T47D (cell line): ENCODE measurements at regions not wholly inside any gene's neighbourhood (a gene's known extent, or its start where the extent isn't known, plus 50 kb on each side); places are given as distances from the start of the nearest gene placed in this dataset.
"Not testable (repeated sequence)": the region's sequence is repeated elsewhere in the genome, so short reads cannot be mapped to it uniquely, and the experiment has no call there.

Experiments
- DNase-seq, 2 experiments: peaks; one replicate each; pipeline versions ENCODE4 v3.0.0 to v3.0.0-alpha.2; 2011 to 2012; ENCODE audit warnings: low read depth in 1 of 2, low spot score in 1 of 2
- JUND ChIP-seq: IDR thresholded peaks from 2 replicates; pipeline ENCODE4 v1.6.1; 2012; ENCODE audit warnings: low read depth
- in situ Hi-C: cut with HindIII; loops from 2 replicates; pipeline ENCODE4 v1.10.0; 2016; ENCODE audit warnings: low sequenced_read_pairs, low pct_unique_long_range_greater_than_20kb

DNA sequence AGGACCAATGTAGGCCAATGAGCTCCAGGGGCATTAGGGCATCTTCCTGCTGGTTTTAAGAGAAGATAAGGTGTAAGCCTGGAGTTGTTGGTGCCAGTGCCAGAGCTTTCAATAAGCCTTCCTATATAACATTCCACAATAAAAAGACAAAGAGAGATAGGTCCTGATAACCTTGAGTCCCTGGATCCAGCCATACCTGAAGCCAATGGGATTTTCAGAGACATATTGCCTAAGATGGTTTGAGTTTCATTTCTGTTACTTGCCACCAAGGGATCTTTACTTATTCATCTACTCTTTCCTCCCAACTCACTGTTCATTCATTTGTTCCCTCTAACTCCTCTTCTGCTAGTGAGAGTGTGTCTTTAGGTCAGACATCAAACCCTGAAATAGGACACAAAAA is 68.8 kb upstream of the CAPZB start:
- in situ Hi-C loops, result no loop called here

DNA sequence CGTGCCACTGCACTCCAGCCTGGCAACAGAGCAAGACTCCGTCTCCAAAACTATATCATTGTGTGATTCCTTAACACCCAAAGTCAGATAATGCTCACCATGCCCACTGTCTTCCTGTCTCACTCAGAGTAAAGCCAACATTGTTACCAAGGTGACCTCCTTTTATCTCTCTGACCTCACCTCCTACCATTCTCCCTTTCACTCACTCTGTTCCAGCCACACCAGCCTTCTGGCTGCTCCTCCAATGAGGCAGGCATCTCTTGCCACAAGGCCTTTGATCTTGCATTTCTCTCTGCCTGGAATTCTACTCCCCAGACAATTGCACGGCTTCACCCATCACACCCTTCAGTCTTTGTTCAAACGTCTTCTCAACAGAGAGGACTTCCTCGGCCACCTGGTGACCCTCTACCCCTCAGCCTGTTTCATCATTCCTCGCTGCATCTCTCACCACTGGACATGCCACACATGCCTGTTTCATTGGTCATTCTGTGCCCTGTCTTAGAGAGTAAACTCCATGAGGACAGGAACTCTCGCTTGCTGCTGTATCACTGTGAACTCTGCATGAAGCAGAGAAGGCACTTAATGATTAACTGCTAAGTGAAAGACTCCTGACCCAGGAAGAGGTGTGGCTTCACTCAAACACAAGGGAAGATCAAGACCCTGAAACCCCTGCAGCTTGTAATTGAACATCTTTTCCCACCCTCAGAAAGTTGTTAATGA is 67.1 kb upstream of the CAPZB start:
- TF ChIP-seq JUND, result no peak

More for the DNA sequence above, 68.8 kb upstream of the CAPZB start:
- no peak for DNase-seq
- no peak for TF ChIP-seq JUND

DNA sequence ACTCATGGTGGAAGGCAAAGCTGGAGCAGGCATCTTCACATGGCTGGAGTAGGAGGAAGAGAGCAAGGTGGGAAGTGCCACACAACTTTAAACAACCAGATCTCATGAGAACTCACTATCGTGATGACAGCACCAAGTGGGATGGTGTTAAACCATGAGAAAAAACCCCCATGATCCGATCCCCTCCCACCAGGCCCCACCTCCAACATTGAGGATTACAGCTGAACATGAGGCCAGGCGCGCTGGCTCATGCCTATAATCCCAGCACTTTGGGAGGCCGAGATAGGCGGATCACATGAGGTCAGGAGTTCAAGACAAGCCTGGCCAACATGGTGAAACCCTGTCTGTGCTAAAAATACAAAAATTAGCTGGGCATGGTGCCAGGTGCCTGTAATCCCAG is 66.5 kb upstream of the CAPZB start:
- DNase-seq, in situ Hi-C loops: not testable (repeated sequence)

More for the DNA sequence above, 67.1 kb upstream of the CAPZB start:
- in situ Hi-C loops, result no loop called here
- DNase-seq, result no peak

DNA sequence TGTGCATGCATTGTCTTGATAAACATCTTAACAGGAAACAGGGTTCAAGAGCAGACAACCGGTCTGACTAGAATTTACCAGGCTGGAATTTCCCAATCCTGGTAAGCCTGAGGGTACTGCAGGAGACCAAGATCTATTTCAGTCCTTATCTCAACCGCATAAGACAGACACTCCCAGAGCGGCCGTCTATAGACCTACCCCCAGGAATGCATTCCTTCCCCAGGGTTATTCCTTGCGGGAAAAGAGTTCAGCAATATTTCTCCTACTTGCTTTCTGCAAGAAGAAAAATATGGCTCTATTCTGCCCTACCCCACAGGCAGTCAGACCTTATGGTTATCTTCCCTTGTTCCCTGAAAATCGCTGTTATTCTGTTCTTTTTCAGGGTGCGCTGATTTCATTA is 65.1 kb upstream of the CAPZB start:
- in situ Hi-C loops, DNase-seq: not testable (repeated sequence)

DNA sequence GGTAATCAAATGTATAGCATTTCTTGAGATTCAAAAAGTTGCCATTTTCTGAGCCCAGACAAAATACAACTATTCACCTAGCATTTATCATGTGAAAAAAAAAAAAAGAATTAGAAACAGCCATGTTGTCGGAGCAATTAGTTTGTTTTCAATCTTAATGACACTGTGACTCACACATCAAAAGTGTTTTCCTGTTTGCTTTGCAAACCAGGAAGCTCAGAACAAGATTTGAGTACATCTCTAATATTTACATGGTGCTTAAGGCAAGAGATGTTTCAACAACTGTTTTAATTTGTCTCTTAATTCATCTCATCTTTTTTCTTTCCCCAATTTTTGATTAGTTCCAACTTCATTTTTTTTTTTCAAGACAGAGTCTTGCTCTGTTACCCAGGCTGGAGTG is 62.5 kb upstream of the CAPZB start:
- DNase-seq, result peak in 1 of 2 experiments; percentile 24
- in situ Hi-C loops, result no loop called here
- TF ChIP-seq JUND, result no peak

DNA sequence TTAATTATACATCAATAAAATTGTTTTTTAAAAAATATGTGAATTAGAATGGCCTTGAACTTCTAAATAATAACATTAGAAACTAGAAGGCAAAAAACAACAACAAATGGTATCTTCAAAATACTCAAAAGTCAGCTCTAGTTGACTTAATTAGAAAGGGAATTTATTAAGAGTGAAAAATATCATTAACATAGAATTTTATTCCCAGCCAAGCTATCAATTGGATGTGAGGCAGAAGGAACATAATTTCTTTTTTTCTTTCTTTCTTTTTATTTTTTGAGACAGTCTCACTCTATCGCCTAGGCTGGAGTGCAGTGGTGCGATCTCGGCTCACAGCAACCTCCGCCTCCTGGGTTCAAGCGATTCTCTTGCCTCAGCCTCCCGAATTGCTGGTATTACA is 51.2 kb upstream of the CAPZB start:
- in situ Hi-C loops, result no loop called here
- no peak for DNase-seq

DNA sequence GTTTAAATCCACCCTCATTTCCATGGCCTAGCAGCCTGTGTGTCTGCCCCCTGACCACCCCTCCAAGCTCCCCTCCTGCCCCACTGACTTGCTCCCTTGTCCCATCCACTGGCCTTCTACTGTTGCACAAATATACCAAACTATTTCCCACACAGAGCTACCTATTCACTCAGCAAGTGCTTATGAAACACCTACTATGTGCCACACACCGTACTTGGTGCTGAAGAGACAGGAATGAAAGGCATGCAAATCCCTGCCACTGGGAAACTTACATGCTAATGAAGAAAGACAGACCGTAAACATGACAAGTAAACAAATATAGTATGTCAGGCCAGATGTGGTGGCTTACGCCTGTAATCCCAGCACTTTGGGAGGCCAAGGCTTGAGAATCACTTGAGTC is 49.9 kb upstream of the CAPZB start:
- in situ Hi-C loops, result no loop called here
- TF ChIP-seq JUND, result no peak
- DNase-seq, result no peak

More for the DNA sequence above, 51.2 kb upstream of the CAPZB start:
- TF ChIP-seq JUND, result no peak
